ENCODE measurements at regions not wholly inside any gene's neighbourhood (a gene's known extent, or its start where the extent isn't known, plus 50 kb on each side); places are given as distances from the start of the nearest gene placed in this dataset.

- Histone ChIP-seq H4K5ac (ENCODE audit: insufficient read length, low read depth, low read length) (no peak overlapping the region), H3K9me3 (ENCODE audit: control insufficient read depth, low read depth, low read length) (no peaks in the 10 kb centered on the region), H3K56ac (ENCODE audit: insufficient read length, low read depth, low read length) (no peak overlapping the region), H4K8ac (replicated peaks; ENCODE audit: insufficient read length, low read depth, low read length) (no peak overlapping the region), H3T11ph (ENCODE audit: low read length) (no peak overlapping the region), H3K23ac (ENCODE audit: insufficient read length, low read depth, low read length) (no peak overlapping the region), H3K79me2 (ENCODE audit: insufficient read depth, low read length) (peaks cover 48% of the 10 kb centered on the region; the same call in 1 of the 2 replicates), H3K4me2 (ENCODE audit: insufficient read depth, insufficient read length, low read length) (no peak overlapping the region), H2AK5ac (ENCODE audit: insufficient read length, low read length) (no peak overlapping the region), H4K91ac (ENCODE audit: insufficient read length, low read depth, low read length) (no peak overlapping the region), H3K4me1 (ENCODE audit: insufficient read depth, low read length) (peaks cover 22% of the 10 kb centered on the region; the same call in 1 of the 2 replicates), H3K27me3 (ENCODE audit: insufficient read depth, low read length) (no peaks in the 10 kb centered on the region), H3K23me2 (ENCODE audit: insufficient read length, low read depth, low read length, poor library complexity, severe bottlenecking) (no peaks in the 10 kb centered on the region), H3K4ac (ENCODE audit: low read depth, low read length) (no peak overlapping the region), H3K14ac (ENCODE audit: insufficient read depth, low read length) (no peak overlapping the region), H2BK15ac (ENCODE audit: low read depth, low read length) (no peak overlapping the region), H3K9ac (ENCODE audit: extremely low read depth, insufficient read length, low read length) (no peak overlapping the region), H4K20me1 (ENCODE audit: control insufficient read depth, insufficient read depth, insufficient read length) (no peaks in the 10 kb centered on the region), H2BK12ac (ENCODE audit: insufficient read length, low read depth, low read length) (no peak overlapping the region), H2BK120ac (ENCODE audit: low read depth, low read length, poor library complexity, severe bottlenecking) (no peak overlapping the region), H2BK20ac (ENCODE audit: low read depth, low read length, poor library complexity, severe bottlenecking) (no peak overlapping the region), H3K18ac (ENCODE audit: insufficient read length, low read depth, low read length) (no peak overlapping the region), H3K79me1 (ENCODE audit: insufficient read depth, low read depth, low read length, poor library complexity, severe bottlenecking) (peaks cover 11% of the 10 kb centered on the region), H2AFZ (ENCODE audit: low read length) (no peak overlapping the region), H3K27ac (ENCODE audit: insufficient read length, low read depth, low read length) (no peak overlapping the region), H2BK5ac (ENCODE audit: insufficient read length, low read length) (no peak overlapping the region)
- H3K27ac Mint-ChIP-seq, result no peak overlapping the region
- no peaks in the 10 kb centered on the region for H3K9me3 Mint-ChIP-seq
- WGBS (ENCODE audit: extremely low coverage, insufficient read length, low lambda C conversion rate), result no CpG with 5 or more reads among the region's 2 CpGs
- no peak overlapping the region for H3K4me3 Mint-ChIP-seq
- no peak for TF ChIP-seq CTCF (conservative IDR thresholded peaks at IDR 0.05)
- H3K27me3 Mint-ChIP-seq (ENCODE audit: low read depth), result no peaks in the 10 kb centered on the region
- no peak for DNase-seq
- H3K4me1 Mint-ChIP-seq, result peaks cover 33 to 48% of the 10 kb centered on the region in 2 experiments
- H3K36me3 Mint-ChIP-seq (ENCODE audit: insufficient read depth in 1 of 3, low read depth in 3 of 3), result no peaks in the 10 kb centered on the region
Observed at GRCh38 chr3:72391659-72392058, 456.6 kb downstream of the SHQ1 start.

Measured in H9 (cell line).